Ishikawa (cell line): ENCODE measurements at regions not wholly inside any gene's neighbourhood (a gene's known extent, or its start where the extent isn't known, plus 50 kb on each side); places are given as distances from the start of the nearest gene placed in this dataset.

Experiments used
- CEBPB ChIP-seq: IDR thresholded peaks from 2 replicates; pipeline ENCODE4 v1.6.1; 2012
- CREB1 ChIP-seq: IDR thresholded peaks from 2 replicates; pipeline ENCODE4 v1.6.1; 2012; ENCODE audit warnings: low read depth
- EGR1 ChIP-seq: IDR thresholded peaks from 2 replicates; pipeline ENCODE4 v1.6.1; 2012
- EP300 ChIP-seq: IDR thresholded peaks from 2 replicates; pipeline ENCODE4 v1.6.1; 2012; ENCODE audit warnings: borderline replicate concordance
- FOXM1 ChIP-seq: IDR thresholded peaks from 2 replicates; pipeline ENCODE4 v1.6.1; 2012; ENCODE audit warnings: low read depth, borderline replicate concordance
- MAX ChIP-seq: IDR thresholded peaks from 2 replicates; pipeline ENCODE4 v1.6.1; 2012
- NFIC ChIP-seq: IDR thresholded peaks from 2 replicates; pipeline ENCODE4 v1.6.1; 2012
- REST ChIP-seq: IDR thresholded peaks from 2 replicates; pipeline ENCODE4 v1.6.1; 2012; ENCODE audit warnings: low read depth, mild to moderate bottlenecking
- TAF1 ChIP-seq: IDR thresholded peaks from 2 replicates; pipeline ENCODE4 v1.6.1; 2012; ENCODE audit warnings: low read depth, mild to moderate bottlenecking
- TCF12 ChIP-seq: IDR thresholded peaks from 2 replicates; pipeline ENCODE4 v1.6.1; 2012; ENCODE audit warnings: low read depth
- TEAD4 ChIP-seq: IDR thresholded peaks from 2 replicates; pipeline ENCODE4 v1.6.1; 2012
- USF1 ChIP-seq: IDR thresholded peaks from 2 replicates; pipeline ENCODE4 v1.6.1; 2012
- YY1 ChIP-seq: IDR thresholded peaks from 2 replicates; pipeline ENCODE4 v1.6.1; 2012; ENCODE audit warnings: low read depth
- ZBTB7A ChIP-seq: IDR thresholded peaks from 2 replicates; pipeline ENCODE4 v1.6.1; 2012; ENCODE audit warnings: low read depth

GRCh38 chr10:131760416-131761166, 140.2 kb upstream of the PPP2R2D start:
- no peak for TF ChIP-seq NFIC
- no peak for TF ChIP-seq TAF1
- TF ChIP-seq TEAD4 = no peak
- no peak for TF ChIP-seq CREB1
- no peak for TF ChIP-seq YY1
- no peak for TF ChIP-seq MAX

GRCh38 chr10:131762789-131763696, 137.8 kb upstream of the PPP2R2D start:
- TF ChIP-seq FOXM1 (no peak), ZBTB7A (no peak), TEAD4 (no peak), EP300 (no peak), TAF1 (no peak), YY1 (no peak)

GRCh38 chr10:131764929-131765328, 135.9 kb upstream of the PPP2R2D start:
- TF ChIP-seq FOXM1 = no peak
- TF ChIP-seq CEBPB = no peak
- no peak for TF ChIP-seq REST
- no peak for TF ChIP-seq USF1
- no peak for TF ChIP-seq NFIC
- no peak for TF ChIP-seq MAX
- no peak for TF ChIP-seq TAF1
- TF ChIP-seq TCF12 = no peak

GRCh38 chr10:131766096-131766495, 134.7 kb upstream of the PPP2R2D start:
- TF ChIP-seq MAX (no peak), CEBPB (no peak), ZBTB7A (no peak), YY1 (no peak), CREB1 (no peak), NFIC (no peak), USF1 (no peak)

- TF ChIP-seq MAX (no peak), YY1 (no peak), EGR1 (no peak), TAF1 (no peak)
Observed at GRCh38 chr10:131767716-131768115, 133.1 kb upstream of the PPP2R2D start.

- TF ChIP-seq CREB1 (no peak), MAX (no peak), CEBPB (no peak)
Observed at GRCh38 chr10:131769571-131770410, 131.0 kb upstream of the PPP2R2D start.

GRCh38 chr10:131770946-131771633, 129.7 kb upstream of the PPP2R2D start:
- no peak for TF ChIP-seq MAX
- TF ChIP-seq REST = no peak
- TF ChIP-seq YY1 = no peak
- TF ChIP-seq TCF12 = no peak
- no peak for TF ChIP-seq FOXM1
- TF ChIP-seq CEBPB = no peak
- TF ChIP-seq TAF1 = no peak
- TF ChIP-seq EGR1 = no peak
